Upper lobe of right lung (tissue), 1 donor: ENCODE measurements at regions not wholly inside any gene's neighbourhood (a gene's known extent, or its start where the extent isn't known, plus 50 kb on each side); places are given as distances from the start of the nearest gene placed in this dataset.

Experiments
- ATAC-seq: fragments of 200-7000 bp; cut with Tn5 transposase; one replicate; pipeline ENCODE4 v1.9.1; 2020; ENCODE audit warnings: mild to moderate bottlenecking, moderate library complexity
- DNase-seq: peaks from one replicate; pipeline ENCODE4 v3.0.0-alpha.2; 2020
- H3K27ac ChIP-seq: fragments of 200-600 bp; one replicate; pipeline ENCODE4 v1.8.0; 2022
- H3K27me3 ChIP-seq: fragments of 200-600 bp; one replicate; pipeline ENCODE4 v1.8.0; 2022; ENCODE audit warnings: mild to moderate bottlenecking
- H3K36me3 ChIP-seq: fragments of 200-600 bp; one replicate; pipeline ENCODE4 v1.8.0; 2022
- H3K4me1 ChIP-seq: fragments of 200-600 bp; one replicate; pipeline ENCODE4 v1.8.0; 2022
- H3K4me3 ChIP-seq: fragments of 200-600 bp; one replicate; pipeline ENCODE4 v1.8.0; 2022; ENCODE audit warnings: mild to moderate bottlenecking
- H3K9me3 ChIP-seq: fragments of 200-600 bp; one replicate; pipeline ENCODE4 v1.8.0; 2022
- CTCF ChIP-seq: fragments of 200-600 bp; IDR thresholded peaks from one replicate; pipeline ENCODE4 v1.8.0; 2022; ENCODE audit warnings: antibody characterized with exemption
- intact Hi-C: fragments of 100-400 bp; cut with DNase I; formaldehyde crosslinking; loops from one replicate; pipeline ENCODE4 v1.11.0; 2022
- donor health status: DM: no; HTN: yes; CAD: no; lungs with severe emphysema.

DNA sequence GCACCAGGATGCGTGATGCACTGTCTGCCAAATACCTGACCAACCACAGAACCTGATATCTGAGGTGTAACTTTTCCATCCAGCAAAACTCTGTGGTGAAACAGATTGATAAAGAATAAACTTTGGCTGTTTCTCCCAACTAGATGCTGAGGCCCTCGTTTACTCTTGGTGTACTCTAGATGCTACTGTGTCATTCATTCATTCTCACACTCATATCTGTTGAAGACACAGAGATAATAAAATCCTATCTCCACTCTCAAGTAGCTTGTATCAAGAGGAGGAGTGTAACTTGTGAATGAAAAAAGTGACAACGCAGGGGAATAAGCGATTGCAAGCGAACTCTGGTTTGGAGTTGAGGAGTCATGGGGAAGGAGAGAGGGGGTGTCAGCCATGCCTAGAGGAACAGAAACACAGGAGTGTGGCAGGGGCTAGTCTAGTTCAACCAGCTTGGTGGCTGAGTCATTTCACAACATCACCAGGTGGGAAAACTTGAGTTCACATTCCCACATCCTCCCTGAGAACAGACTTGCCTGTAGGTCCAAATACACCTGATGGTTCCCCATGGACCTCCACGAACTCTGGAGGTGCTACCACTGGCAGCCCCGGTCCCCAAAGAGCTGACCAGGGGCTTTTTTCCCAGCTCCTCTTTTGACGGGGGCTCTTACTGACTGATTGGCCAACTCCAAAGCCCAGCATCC lies 73.3 kb upstream of the SNRK start:
- Histone ChIP-seq H3K27ac (no peak overlapping the region), H3K27me3 (no peaks in the 10 kb centered on the region), H3K36me3 (no peaks in the 10 kb centered on the region), H3K4me1 (no peaks in the 10 kb centered on the region), H3K9me3 (no peaks in the 10 kb centered on the region), H3K4me3 (no peak overlapping the region)
- no peak for TF ChIP-seq CTCF
- DNase-seq (no peak), ATAC-seq (no peak)
- intact Hi-C loops: no loop called here

- intact Hi-C loops: no loop called here
- no peaks in the 10 kb centered on the region for H3K9me3 ChIP-seq
- DNase-seq (no peak), ATAC-seq (no peak)
- TF ChIP-seq CTCF: no peak
- no peaks in the 10 kb centered on the region for H3K36me3 ChIP-seq
- H3K27me3 ChIP-seq: no peaks in the 10 kb centered on the region
- no peak overlapping the region for H3K4me3 ChIP-seq
- H3K27ac ChIP-seq: no peak overlapping the region
- H3K4me1 ChIP-seq: no peaks in the 10 kb centered on the region
Observed at GRCh38 chr3:43211681-43212080, 74.7 kb upstream of the SNRK start.

- no peaks in the 10 kb centered on the region for H3K36me3 ChIP-seq
- ATAC-seq: no peak
- H3K27me3 ChIP-seq: no peaks in the 10 kb centered on the region
- H3K4me1 ChIP-seq: no peaks in the 10 kb centered on the region
- DNase-seq: no peak
- H3K27ac ChIP-seq: no peak overlapping the region
- no peak overlapping the region for H3K4me3 ChIP-seq
- intact Hi-C loops: no loop called here
- no peak for TF ChIP-seq CTCF
- no peaks in the 10 kb centered on the region for H3K9me3 ChIP-seq
Observed at GRCh38 chr3:43210049-43211027, 76.0 kb upstream of the SNRK start.

GRCh38 chr3:43207628-43208085 lies 78.7 kb upstream of the SNRK start:
- H3K27ac ChIP-seq: no peak overlapping the region
- no peak for ATAC-seq

DNA sequence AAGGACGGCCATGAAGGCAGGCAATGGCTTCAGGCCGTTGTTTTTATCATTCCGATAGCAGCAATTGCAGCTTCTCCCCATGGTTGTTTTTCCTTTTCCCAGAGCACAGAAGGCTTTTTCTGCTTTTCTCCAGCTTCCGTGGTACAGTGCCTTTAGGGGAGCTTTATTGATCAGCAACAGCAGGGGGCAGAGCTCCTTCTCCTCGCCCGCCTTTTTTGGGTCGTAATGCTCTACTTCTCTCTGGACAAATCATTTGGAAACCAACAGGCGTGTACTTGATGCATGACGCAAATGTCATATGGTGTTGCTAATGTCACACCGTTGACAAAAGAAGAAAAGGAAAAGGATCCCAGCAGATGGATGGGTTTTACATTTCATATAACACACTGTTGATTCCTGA lies 79.7 kb upstream of the SNRK start:
- no peak for TF ChIP-seq CTCF
- no peak overlapping the region for H3K27ac ChIP-seq
- ATAC-seq: no peak

More at GRCh38 chr3:43207628-43208085, 78.7 kb upstream of the SNRK start:
- no peak for DNase-seq
- TF ChIP-seq CTCF: no peak
- intact Hi-C loops: no loop called here
- Histone ChIP-seq H3K4me3 (no peak overlapping the region), H3K9me3 (no peaks in the 10 kb centered on the region), H3K36me3 (no peaks in the 10 kb centered on the region), H3K27me3 (no peaks in the 10 kb centered on the region), H3K4me1 (no peaks in the 10 kb centered on the region)

More for the DNA sequence above, 79.7 kb upstream of the SNRK start:
- Histone ChIP-seq H3K36me3 (no peaks in the 10 kb centered on the region), H3K9me3 (no peaks in the 10 kb centered on the region), H3K4me1 (no peaks in the 10 kb centered on the region), H3K27me3 (no peaks in the 10 kb centered on the region), H3K4me3 (no peak overlapping the region)
- DNase-seq: no peak
- intact Hi-C loops: no loop called here
